Spinal cord (tissue), 9 donors: ENCODE measurements at regions not wholly inside any gene's neighbourhood (a gene's known extent, or its start where the extent isn't known, plus 50 kb on each side); places are given as distances from the start of the nearest gene placed in this dataset.

ENCODE experiments used
- DNase-seq, 6 donors: peaks; one replicate each; pipeline versions ENCODE4 v3.0.0 to v3.0.0-alpha.2; 2013 to 2015; ENCODE audit warnings: low spot score in 6 of 6, low read depth in 4 of 6
- H3K27ac ChIP-seq: one replicate; pipeline ENCODE4 v1.5.1; 2013; ENCODE audit warnings: low read depth, low read length, control low read depth
- H3K27me3 ChIP-seq: one replicate; pipeline ENCODE4 v1.6.1; 2013; ENCODE audit warnings: low read length; ENCODE audit not compliant: control insufficient read depth, insufficient read depth
- H3K36me3 ChIP-seq: one replicate; pipeline ENCODE4 v1.6.1; 2013; ENCODE audit warnings: low read length; ENCODE audit not compliant: control insufficient read depth, insufficient read depth
- H3K4me1 ChIP-seq: one replicate; pipeline ENCODE4 v1.6.1; 2013; ENCODE audit warnings: low read length; ENCODE audit not compliant: control insufficient read depth, insufficient read depth
- H3K4me3 ChIP-seq: one replicate; pipeline ENCODE4 v1.5.1; 2013; ENCODE audit warnings: low read depth, low read length, control low read depth
- H3K9me3 ChIP-seq: one replicate; pipeline ENCODE4 v1.6.1; 2013; ENCODE audit warnings: low read length; ENCODE audit not compliant: control insufficient read depth, insufficient read depth
- WGBS: methylation state at CpG from one replicate; pipeline ENCODE4 v1.1.5; 2013; ENCODE audit warnings: missing lambda C conversion rate; ENCODE audit not compliant: insufficient coverage; 5-methylcytosine and 5-hydroxymethylcytosine counted together
- donor health status: healthy.

DNA sequence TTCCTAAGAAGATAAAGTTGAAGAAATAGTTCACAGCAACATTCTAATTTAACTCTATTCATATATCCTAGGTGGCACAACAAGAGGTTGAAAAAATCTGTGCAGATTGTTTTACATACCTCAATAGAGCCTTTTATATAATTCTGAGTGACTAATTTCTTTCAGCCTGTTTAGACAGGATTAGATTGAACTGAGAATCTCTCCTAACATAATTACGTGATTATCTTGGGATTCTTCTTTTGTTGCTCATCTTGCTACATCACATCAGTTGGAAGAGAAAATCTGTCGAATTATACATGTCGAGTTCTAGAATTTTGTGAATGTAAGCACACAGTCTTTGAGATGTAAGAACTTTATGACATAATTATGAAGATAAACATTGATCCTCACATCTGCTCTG is 1873.7 kb upstream of the IGFBP7 start:
- no peak overlapping the region for H3K27ac ChIP-seq
- H3K4me1 ChIP-seq = no peaks in the 10 kb centered on the region
- no peaks in the 10 kb centered on the region for H3K36me3 ChIP-seq
- WGBS = no CpG with 5 or more reads among the region's 3 CpGs
- no peaks in the 10 kb centered on the region for H3K27me3 ChIP-seq
- DNase-seq = no peak
- no peaks in the 10 kb centered on the region for H3K9me3 ChIP-seq
- no peak overlapping the region for H3K4me3 ChIP-seq

DNA sequence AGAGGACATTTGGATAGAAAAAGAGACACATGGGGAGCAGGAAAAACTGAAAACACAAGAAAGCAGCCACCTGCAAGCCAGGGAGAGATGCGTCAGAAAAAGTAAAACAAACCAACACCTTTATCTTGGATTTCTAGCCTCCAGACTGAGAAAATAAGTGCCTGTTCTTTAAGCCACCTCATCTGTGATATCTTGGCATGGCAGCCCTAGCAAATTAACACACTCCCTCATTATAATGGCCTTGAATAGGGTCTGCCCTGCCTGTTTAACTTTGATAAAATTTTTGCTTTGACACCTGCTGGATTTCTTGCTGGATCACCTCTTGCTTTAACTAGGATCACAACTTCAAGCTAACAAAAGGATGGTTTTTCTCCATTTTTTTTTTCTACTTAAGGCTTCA is 1892.0 kb upstream of the IGFBP7 start:
- 60% methylated on average over 1 of the region's 1 CpG for WGBS

DNA sequence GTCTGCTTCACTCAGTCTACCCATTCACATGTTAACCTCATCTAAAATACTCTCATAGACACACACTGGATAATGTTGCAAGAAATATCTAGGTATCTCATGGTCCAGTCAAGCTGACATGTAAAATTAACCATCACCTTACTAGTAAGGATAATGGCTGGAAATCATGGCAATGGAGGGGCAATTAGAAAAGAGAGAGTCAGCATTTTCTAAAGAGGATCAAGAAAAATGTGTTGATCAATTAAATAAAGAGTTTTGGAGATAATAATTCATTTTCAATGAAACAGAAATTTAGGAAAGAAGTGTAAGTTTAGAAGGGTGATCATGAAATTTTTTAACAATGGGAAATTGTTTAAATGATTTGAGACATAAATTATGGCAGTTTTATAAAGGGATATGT is 1914.1 kb upstream of the IGFBP7 start:
- Histone ChIP-seq H3K27ac (no peak overlapping the region), H3K4me1 (no peaks in the 10 kb centered on the region), H3K4me3 (no peak overlapping the region), H3K9me3 (no peaks in the 10 kb centered on the region), H3K36me3 (no peaks in the 10 kb centered on the region), H3K27me3 (no peaks in the 10 kb centered on the region)
- DNase-seq = no peak

More for the DNA sequence above, 1892.0 kb upstream of the IGFBP7 start:
- no peaks in the 10 kb centered on the region for H3K27me3 ChIP-seq
- H3K4me1 ChIP-seq = no peaks in the 10 kb centered on the region
- no peaks in the 10 kb centered on the region for H3K9me3 ChIP-seq
- no peaks in the 10 kb centered on the region for H3K36me3 ChIP-seq
- no peak for DNase-seq
- no peak overlapping the region for H3K27ac ChIP-seq
- H3K4me3 ChIP-seq = no peak overlapping the region

DNA sequence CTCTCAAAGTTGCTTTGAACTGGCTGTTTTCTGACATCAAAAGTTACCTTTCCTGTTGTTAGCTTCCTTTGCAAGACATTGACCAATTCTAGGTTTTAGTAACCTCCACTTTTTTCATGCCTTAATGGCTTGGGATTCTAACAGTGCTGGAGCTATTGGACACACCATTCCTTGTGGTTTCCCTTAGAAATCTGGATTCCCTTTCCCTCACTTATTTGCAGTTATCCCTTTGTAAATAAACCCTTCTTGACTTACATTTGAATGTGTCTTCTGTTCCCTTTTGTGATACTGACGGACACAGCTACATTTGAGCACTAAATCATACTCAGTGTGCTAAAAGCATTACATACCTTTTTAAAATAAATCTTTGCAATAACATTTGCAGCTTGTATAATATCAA is 1927.6 kb upstream of the IGFBP7 start:
- no peak overlapping the region for H3K27ac ChIP-seq

DNA sequence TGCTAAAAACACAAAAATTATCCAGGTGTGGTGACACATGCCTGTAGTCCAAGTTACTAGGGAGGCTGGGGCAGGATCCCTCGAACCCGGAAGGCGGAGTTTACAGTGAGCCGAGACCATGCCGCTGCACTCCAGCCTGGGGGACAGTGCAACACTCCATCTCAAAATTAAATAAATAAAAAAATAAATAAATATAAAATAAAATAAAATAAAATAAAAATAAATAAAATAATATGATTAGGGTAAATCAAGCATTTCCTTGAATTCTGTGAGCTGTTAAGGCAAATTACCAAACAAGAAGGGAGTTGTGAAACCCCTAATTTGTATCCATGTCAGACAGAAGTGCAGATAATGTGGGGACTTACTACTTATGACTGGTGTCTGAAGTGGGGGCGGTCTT is 1928.9 kb upstream of the IGFBP7 start:
- no peaks in the 10 kb centered on the region for H3K4me1 ChIP-seq
- H3K36me3 ChIP-seq = no peaks in the 10 kb centered on the region
- H3K9me3 ChIP-seq = no peaks in the 10 kb centered on the region
- no peak overlapping the region for H3K4me3 ChIP-seq
- WGBS = no CpG with 5 or more reads among the region's 6 CpGs
- H3K27ac ChIP-seq = no peak overlapping the region
- no peak for DNase-seq
- no peaks in the 10 kb centered on the region for H3K27me3 ChIP-seq

More for the DNA sequence above, 1927.6 kb upstream of the IGFBP7 start:
- H3K36me3 ChIP-seq = no peaks in the 10 kb centered on the region
- H3K4me3 ChIP-seq = no peak overlapping the region
- H3K27me3 ChIP-seq = no peaks in the 10 kb centered on the region
- H3K4me1 ChIP-seq = no peaks in the 10 kb centered on the region
- WGBS = no CpG with 5 or more reads among the region's 1 CpG
- DNase-seq = no peak
- no peaks in the 10 kb centered on the region for H3K9me3 ChIP-seq

DNA sequence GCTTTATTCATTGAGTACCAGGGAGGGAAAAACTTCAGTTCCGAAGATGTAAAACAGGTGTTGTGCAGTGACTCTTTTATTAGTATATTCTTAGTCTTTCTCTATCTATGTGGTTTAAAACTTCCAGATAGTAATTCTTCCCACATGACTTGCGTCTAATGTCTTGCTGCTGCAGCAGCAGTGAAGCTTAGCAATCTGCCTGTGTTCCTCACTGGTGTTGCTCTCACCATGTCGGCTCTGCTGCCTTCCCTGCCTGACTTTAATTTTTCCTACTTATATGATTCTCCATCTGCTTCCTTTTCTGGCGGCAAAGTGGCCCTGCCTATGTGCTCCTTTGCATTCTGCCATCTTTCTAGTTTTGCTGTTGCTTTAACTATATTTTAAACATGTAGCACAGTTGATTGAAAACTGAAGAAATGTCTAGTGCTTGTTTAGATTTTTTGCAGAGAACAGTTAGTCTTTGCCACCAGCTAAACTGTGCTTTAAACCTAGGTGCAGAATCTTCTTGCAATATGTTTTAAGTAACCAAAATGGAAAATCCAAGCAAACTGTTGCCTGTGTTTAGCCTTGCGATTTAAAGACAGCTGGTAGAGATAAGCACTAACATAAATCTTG is 1934.2 kb upstream of the IGFBP7 start:
- DNase-seq = peak in 2 of 6 donors; percentile 75 to 84
- Histone ChIP-seq H3K36me3 (no peaks in the 10 kb centered on the region), H3K4me3 (no peak overlapping the region), H3K27me3 (no peaks in the 10 kb centered on the region), H3K4me1 (no peaks in the 10 kb centered on the region), H3K9me3 (no peaks in the 10 kb centered on the region), H3K27ac (no peak overlapping the region)
- 48% methylated on average over 3 of the region's 5 CpGs for WGBS

DNA sequence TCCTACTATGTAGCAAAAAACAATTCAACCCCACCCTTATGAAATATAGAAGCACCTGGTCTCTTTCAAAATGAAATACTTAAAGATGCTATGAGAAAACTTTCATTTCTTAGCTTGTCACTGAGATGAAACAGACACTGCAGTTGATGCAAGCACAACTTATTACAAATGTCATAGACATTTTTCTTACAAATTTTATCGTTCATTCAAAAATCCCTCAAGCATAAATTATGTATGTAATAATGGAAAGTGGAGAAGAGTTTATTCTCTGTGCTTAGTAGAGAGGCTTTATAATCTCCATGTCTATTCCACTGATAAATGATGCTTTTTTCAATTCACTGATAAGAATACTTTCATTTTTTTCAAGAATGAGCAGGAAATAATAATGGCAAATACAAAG is 1943.9 kb upstream of the IGFBP7 start:
- no peak overlapping the region for H3K4me3 ChIP-seq
- H3K36me3 ChIP-seq = no peaks in the 10 kb centered on the region
- no peak overlapping the region for H3K27ac ChIP-seq
- no peaks in the 10 kb centered on the region for H3K4me1 ChIP-seq
- DNase-seq = no peak
- no peaks in the 10 kb centered on the region for H3K27me3 ChIP-seq
- no CpG with 5 or more reads among the region's 1 CpG for WGBS
- no peaks in the 10 kb centered on the region for H3K9me3 ChIP-seq

DNA sequence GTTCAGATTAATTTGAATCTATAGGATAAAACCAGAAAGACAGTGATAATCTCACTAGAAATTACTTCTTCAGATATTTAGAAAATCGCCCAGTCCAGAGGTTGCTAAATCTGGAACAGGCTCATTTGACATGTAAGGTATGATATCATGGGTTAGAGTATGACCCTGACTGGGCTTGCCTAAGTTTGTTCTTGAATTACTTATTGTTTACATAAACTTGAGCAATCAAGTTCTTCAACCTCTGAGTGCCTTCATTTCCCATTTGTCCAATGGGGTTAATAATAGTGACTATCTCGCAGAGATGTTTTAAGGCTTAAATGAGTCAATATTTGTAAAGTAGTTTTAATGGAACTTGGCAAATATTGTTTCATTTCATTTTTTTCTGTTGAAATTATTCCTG is 1947.6 kb upstream of the IGFBP7 start:
- no peak overlapping the region for H3K4me3 ChIP-seq
- no peak for DNase-seq
- WGBS = no CpG with 5 or more reads among the region's 2 CpGs
- H3K27me3 ChIP-seq = no peaks in the 10 kb centered on the region
- H3K27ac ChIP-seq = no peak overlapping the region
- no peaks in the 10 kb centered on the region for H3K4me1 ChIP-seq
- no peaks in the 10 kb centered on the region for H3K9me3 ChIP-seq
- H3K36me3 ChIP-seq = no peaks in the 10 kb centered on the region

DNA sequence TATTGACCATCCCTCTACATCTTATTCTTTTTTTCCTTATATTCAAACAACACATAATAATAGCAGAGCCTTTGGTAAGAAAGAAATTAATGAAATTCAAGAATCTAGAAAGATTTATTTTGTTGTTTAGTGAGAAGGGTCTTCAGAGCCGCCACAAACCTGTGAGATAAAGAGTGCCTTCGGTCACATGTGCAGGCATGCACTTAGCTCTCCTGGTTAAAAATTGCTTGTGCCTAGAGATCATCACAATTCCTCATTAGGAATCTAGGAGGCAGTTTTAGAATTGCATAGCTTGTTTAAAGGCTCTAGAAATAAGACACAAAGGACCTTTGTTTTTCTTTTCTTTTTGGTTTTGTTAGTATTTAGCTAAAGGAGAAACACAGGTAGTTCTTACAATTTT is 1948.4 kb upstream of the IGFBP7 start:
- Histone ChIP-seq H3K27ac (no peak overlapping the region), H3K27me3 (no peaks in the 10 kb centered on the region), H3K4me1 (no peaks in the 10 kb centered on the region), H3K9me3 (no peaks in the 10 kb centered on the region), H3K4me3 (no peak overlapping the region), H3K36me3 (no peaks in the 10 kb centered on the region)
- WGBS = 42% methylated on average over 2 of the region's 2 CpGs
- peak in 1 of 6 donors; percentile 9 for DNase-seq

DNA sequence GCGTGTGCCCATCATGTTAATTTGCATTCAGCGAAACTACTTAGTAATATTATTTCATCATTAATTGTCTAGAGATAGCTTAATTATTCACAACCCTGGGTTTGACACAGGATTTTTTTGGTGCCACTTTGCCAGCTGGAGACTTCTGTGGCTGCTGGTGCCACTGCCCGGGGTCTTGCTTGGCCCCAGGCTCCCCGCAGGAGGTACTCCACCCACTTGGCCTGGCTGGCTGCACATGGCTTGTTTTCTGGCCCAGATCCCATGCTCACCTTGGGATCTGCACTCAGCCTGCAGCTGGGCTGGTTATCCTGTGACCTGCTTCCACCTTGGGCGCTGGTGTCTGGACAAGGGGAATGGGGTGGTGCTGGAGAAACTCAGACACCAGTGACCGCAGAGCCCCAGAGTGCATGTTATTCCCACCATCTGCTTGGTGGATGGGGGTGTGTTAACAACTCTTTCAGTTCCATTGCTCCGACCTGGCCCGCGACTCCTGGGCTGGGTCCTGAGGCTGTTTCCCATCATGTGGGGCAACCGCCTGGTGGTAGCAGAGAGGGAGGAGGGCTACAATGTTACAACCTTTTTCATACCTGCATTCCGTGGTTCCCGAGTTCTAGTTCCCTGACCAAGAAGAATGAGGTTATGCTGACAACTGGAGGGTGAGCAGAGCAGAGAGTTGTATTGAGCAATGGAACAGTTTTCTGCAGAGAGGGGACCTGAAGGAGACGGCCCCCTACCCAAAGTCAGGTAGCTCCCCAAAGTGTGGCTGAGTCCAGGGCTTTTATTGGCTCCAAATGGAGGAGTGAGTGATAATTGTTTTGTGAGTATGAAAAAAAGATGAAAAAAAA is 1950.0 kb upstream of the IGFBP7 start:
- Histone ChIP-seq H3K27ac (no peak overlapping the region), H3K4me3 (no peak overlapping the region), H3K36me3 (no peaks in the 10 kb centered on the region), H3K27me3 (no peaks in the 10 kb centered on the region), H3K9me3 (no peaks in the 10 kb centered on the region), H3K4me1 (no peaks in the 10 kb centered on the region)
- WGBS = 97% methylated on average over 7 of the region's 13 CpGs
- DNase-seq = no peak
